ENCODE measurements at regions not wholly inside any gene's neighbourhood (a gene's known extent, or its start where the extent isn't known, plus 50 kb on each side); places are given as distances from the start of the nearest gene placed in this dataset.
"Not testable (repeated sequence)": the region's sequence is repeated elsewhere in the genome, so short reads cannot be mapped to it uniquely, and the experiment has no call there.

GRCh38 chrY:20042993-20043392 is 298.5 kb upstream of the KDM5D start:
- no peak for DNase-seq
- H3K27me3 Mint-ChIP-seq (ENCODE audit: low read depth): no peaks in the 10 kb centered on the region
- H3K36me3 Mint-ChIP-seq (ENCODE audit: insufficient read depth): no peaks in the 10 kb centered on the region
- ATAC-seq: no peak
- H3K4me3 Mint-ChIP-seq: no peak overlapping the region
- H3K9me3 Mint-ChIP-seq: no peaks in the 10 kb centered on the region
- no peaks in the 10 kb centered on the region for H3K4me1 Mint-ChIP-seq (ENCODE audit: low read depth)

DNA sequence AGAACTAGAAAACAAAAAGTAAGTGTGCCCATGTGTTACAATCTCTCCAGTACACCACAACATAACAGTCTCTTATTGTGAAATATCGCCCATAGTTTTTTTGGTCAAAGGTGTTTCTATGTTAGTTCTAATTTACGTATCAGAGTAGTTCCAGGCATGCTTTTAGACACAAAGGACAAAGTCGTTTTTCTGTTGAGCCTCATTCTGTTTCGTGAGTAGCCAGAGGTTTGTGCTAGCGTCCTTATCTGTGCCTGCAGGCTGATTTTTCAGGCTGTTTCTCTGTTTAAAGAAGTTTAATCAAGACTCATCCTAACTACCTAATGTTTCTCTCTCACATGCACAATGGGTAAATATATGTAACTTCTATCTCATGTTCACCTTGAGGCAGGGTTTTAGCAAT is 281.1 kb upstream of the KDM5D start:
- DNase-seq (no peak), ATAC-seq (no peak)
- Mint-ChIP-seq H3K9me3 (peaks cover 8% of the 10 kb centered on the region), H3K36me3 (ENCODE audit: insufficient read depth) (no peaks in the 10 kb centered on the region), H3K27me3 (ENCODE audit: low read depth) (no peaks in the 10 kb centered on the region), H3K4me1 (ENCODE audit: low read depth) (no peaks in the 10 kb centered on the region), H3K4me3 (no peak overlapping the region)

GRCh38 chrY:19993410-19993809 is 248.9 kb upstream of the KDM5D start:
- not testable (repeated sequence) for H3K27me3 Mint-ChIP-seq (ENCODE audit: low read depth); H3K4me3 Mint-ChIP-seq; H3K4me1 Mint-ChIP-seq (ENCODE audit: low read depth); H3K36me3 Mint-ChIP-seq (ENCODE audit: insufficient read depth); DNase-seq; H3K9me3 Mint-ChIP-seq; ATAC-seq

DNA sequence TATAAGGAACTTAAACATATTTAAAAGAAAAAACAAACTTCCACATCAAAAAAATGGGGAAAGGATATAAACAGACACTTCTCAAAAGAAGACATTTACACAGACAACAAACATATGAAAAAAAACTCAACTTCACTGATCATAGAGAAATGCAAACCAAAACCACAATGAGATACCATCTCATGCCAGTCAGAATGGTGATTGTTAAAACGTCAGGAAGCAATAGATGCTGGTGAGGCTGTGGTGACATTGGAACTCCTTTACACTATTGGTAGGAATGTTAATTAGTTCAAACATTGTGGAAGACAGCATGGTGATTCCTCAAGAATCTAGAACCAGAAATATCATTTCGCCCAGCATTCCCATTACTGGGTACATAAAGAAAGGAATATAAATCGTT is 228.5 kb upstream of the KDM5D start:
- ATAC-seq (no peak), DNase-seq (no peak)
- H3K27me3 Mint-ChIP-seq (ENCODE audit: low read depth): no peaks in the 10 kb centered on the region
- no peaks in the 10 kb centered on the region for H3K4me1 Mint-ChIP-seq (ENCODE audit: low read depth)
- no peak overlapping the region for H3K4me3 Mint-ChIP-seq
- no peaks in the 10 kb centered on the region for H3K36me3 Mint-ChIP-seq (ENCODE audit: insufficient read depth)
- H3K9me3 Mint-ChIP-seq: no peaks in the 10 kb centered on the region

DNA sequence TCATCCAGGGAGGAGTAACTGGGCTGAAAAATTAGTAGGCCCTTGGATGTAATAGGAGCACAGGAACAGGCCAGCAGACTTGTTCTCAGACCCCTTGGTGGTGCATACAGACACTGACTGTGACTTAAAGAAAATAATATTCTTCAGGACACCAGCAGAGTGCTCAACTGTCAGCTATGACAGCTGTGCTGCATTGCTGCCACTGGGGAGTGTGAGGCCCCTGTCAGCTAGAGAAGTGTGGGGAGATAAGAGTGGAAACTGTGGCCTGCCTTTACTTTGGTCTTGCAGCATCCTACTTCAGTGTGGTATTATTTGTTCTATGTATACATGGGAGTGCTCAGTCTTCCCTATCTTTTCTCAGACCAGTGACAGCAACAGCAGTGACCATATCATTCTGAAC is 203.2 kb upstream of the KDM5D start:
- ATAC-seq (no peak), DNase-seq (no peak)
- Mint-ChIP-seq H3K27me3 (ENCODE audit: low read depth) (peaks cover 2% of the 10 kb centered on the region), H3K9me3 (no peaks in the 10 kb centered on the region), H3K36me3 (ENCODE audit: insufficient read depth) (no peaks in the 10 kb centered on the region), H3K4me3 (no peak overlapping the region), H3K4me1 (ENCODE audit: low read depth) (no peaks in the 10 kb centered on the region)

- no peak for ATAC-seq
- no peak overlapping the region for H3K4me3 Mint-ChIP-seq
- H3K36me3 Mint-ChIP-seq (ENCODE audit: insufficient read depth): no peaks in the 10 kb centered on the region
- H3K4me1 Mint-ChIP-seq (ENCODE audit: low read depth): no peaks in the 10 kb centered on the region
- H3K27me3 Mint-ChIP-seq (ENCODE audit: low read depth): no peaks in the 10 kb centered on the region
- peaks cover 14% of the 10 kb centered on the region for H3K9me3 Mint-ChIP-seq
- no peak for DNase-seq
Measured at GRCh38 chrY:19899011-19899410, 154.5 kb upstream of the KDM5D start.

GRCh38 chrY:19892076-19892964 is 147.8 kb upstream of the KDM5D start:
- no peak for ATAC-seq
- peaks cover 5% of the 10 kb centered on the region for H3K27me3 Mint-ChIP-seq (ENCODE audit: low read depth)
- H3K36me3 Mint-ChIP-seq (ENCODE audit: insufficient read depth): no peaks in the 10 kb centered on the region
- no peaks in the 10 kb centered on the region for H3K9me3 Mint-ChIP-seq
- no peak overlapping the region for H3K4me3 Mint-ChIP-seq
- H3K4me1 Mint-ChIP-seq (ENCODE audit: low read depth): no peaks in the 10 kb centered on the region
- no peak for DNase-seq

- Mint-ChIP-seq H3K4me3 (no peak overlapping the region), H3K36me3 (ENCODE audit: insufficient read depth) (no peaks in the 10 kb centered on the region), H3K9me3 (no peaks in the 10 kb centered on the region), H3K27me3 (ENCODE audit: low read depth) (no peaks in the 10 kb centered on the region), H3K4me1 (ENCODE audit: low read depth) (no peaks in the 10 kb centered on the region)
- ATAC-seq (no peak), DNase-seq (no peak)
Measured at GRCh38 chrY:19882145-19882544, 137.6 kb upstream of the KDM5D start.

- H3K4me1 Mint-ChIP-seq (ENCODE audit: low read depth): no peaks in the 10 kb centered on the region
- no peaks in the 10 kb centered on the region for H3K9me3 Mint-ChIP-seq
- H3K4me3 Mint-ChIP-seq: peak overlapping the region; percentile 51
- ATAC-seq: no peak
- no peak for DNase-seq
- peaks cover 1% of the 10 kb centered on the region for H3K27me3 Mint-ChIP-seq (ENCODE audit: low read depth)
- no peaks in the 10 kb centered on the region for H3K36me3 Mint-ChIP-seq (ENCODE audit: insufficient read depth)
Measured at GRCh38 chrY:19869715-19870114, 125.2 kb upstream of the KDM5D start.

- ATAC-seq (no peak), DNase-seq (no peak)
- H3K4me3 Mint-ChIP-seq: peak overlapping the region; percentile 51
- no peaks in the 10 kb centered on the region for H3K9me3 Mint-ChIP-seq
- no peaks in the 10 kb centered on the region for H3K4me1 Mint-ChIP-seq (ENCODE audit: low read depth)
- no peaks in the 10 kb centered on the region for H3K36me3 Mint-ChIP-seq (ENCODE audit: insufficient read depth)
- H3K27me3 Mint-ChIP-seq (ENCODE audit: low read depth): peaks cover 1% of the 10 kb centered on the region
Measured at GRCh38 chrY:19869281-19869680, 124.8 kb upstream of the KDM5D start.

DNA sequence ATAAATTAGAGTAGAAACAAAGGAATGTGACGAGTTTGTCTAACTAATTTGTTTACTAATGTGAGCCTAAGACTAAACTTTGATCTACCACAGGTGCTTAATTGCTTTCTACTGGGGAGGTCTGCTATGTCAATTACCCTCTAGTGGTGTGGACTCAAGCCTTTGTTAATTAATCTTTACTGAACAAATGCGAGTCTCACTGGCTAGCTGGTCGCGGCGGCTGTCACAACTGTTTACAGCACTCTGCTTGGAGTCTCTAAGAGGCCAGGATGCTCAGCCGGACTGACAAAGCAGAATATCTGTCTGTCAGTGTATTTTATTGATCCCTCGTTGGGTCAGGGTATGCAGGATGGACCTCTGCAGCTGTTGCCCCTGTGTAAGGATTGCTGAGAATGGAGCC is 124.1 kb upstream of the KDM5D start:
- peak overlapping the region; percentile 51 for H3K4me3 Mint-ChIP-seq
- DNase-seq (no peak), ATAC-seq (no peak)
- H3K36me3 Mint-ChIP-seq (ENCODE audit: insufficient read depth): no peaks in the 10 kb centered on the region
- peaks cover 1% of the 10 kb centered on the region for H3K27me3 Mint-ChIP-seq (ENCODE audit: low read depth)
- no peaks in the 10 kb centered on the region for H3K9me3 Mint-ChIP-seq
- no peaks in the 10 kb centered on the region for H3K4me1 Mint-ChIP-seq (ENCODE audit: low read depth)

DNA sequence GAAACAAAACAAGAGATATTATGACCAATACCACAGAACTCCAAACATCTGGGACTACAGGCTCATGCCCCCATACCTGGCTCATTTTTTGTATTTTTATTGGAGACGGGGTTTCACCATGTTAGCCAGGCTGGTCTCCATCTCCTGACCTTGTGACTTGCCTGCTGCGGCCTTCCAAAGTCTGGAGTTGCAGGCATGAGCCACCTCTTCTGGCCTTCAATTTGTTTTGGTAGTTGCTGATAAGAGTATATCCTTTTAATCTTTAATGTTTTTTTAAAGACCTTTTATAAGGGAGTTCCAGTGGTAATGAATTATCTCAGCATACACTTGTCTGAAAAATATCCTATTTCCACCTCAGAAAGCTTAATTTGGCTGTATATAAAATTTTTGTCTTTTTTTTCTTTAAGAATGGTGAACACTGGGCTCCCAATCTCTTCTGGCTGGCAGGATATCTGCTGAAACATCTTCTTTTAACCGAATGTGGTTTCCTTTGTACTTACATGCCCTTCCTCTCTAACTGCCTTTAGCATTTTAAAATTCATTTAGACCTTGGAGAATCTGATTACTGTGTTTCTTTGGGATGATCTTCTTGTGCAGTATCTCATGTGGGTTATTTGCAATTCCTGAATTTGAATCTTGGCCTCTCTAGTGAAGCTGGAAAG is 112.1 kb upstream of the KDM5D start:
- no peaks in the 10 kb centered on the region for H3K27me3 Mint-ChIP-seq (ENCODE audit: low read depth)
- H3K4me3 Mint-ChIP-seq: no peak overlapping the region
- DNase-seq: no peak
- no peaks in the 10 kb centered on the region for H3K9me3 Mint-ChIP-seq
- peaks cover 8% of the 10 kb centered on the region for H3K4me1 Mint-ChIP-seq (ENCODE audit: low read depth)
- ATAC-seq: no peak
- no peaks in the 10 kb centered on the region for H3K36me3 Mint-ChIP-seq (ENCODE audit: insufficient read depth)

GRCh38 chrY:19842972-19843371 is 98.4 kb upstream of the KDM5D start:
- Mint-ChIP-seq H3K36me3 (ENCODE audit: insufficient read depth) (no peaks in the 10 kb centered on the region), H3K27me3 (ENCODE audit: low read depth) (no peaks in the 10 kb centered on the region), H3K4me3 (no peak overlapping the region), H3K4me1 (ENCODE audit: low read depth) (no peaks in the 10 kb centered on the region), H3K9me3 (peaks cover 5% of the 10 kb centered on the region)
- ATAC-seq: no peak
- DNase-seq: no peak

DNA sequence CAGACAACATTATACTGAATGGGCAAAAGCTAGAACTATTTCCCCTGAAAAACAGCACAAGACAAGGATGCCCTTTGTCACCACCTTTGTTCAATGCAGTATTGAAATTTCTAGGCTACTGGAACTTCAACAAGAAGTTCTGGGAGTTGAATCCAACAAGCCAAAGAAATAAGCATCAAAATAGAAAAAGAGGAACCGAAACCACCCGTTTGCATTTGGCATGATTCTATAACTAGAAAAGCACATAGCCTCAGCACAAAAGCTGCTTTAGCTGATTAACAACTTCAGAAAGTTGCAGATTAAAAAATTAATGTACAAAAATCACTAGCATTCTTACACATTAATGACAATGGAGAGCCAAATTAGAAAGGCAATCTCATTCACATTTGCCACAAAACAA is 79.6 kb upstream of the KDM5D start:
- H3K4me3 Mint-ChIP-seq: no peak overlapping the region
- peaks cover 4% of the 10 kb centered on the region for H3K4me1 Mint-ChIP-seq (ENCODE audit: low read depth)
- no peak for ATAC-seq
- DNase-seq: no peak
- peaks cover 3% of the 10 kb centered on the region for H3K27me3 Mint-ChIP-seq (ENCODE audit: low read depth)
- H3K9me3 Mint-ChIP-seq: no peaks in the 10 kb centered on the region
- H3K36me3 Mint-ChIP-seq (ENCODE audit: insufficient read depth): no peaks in the 10 kb centered on the region

DNA sequence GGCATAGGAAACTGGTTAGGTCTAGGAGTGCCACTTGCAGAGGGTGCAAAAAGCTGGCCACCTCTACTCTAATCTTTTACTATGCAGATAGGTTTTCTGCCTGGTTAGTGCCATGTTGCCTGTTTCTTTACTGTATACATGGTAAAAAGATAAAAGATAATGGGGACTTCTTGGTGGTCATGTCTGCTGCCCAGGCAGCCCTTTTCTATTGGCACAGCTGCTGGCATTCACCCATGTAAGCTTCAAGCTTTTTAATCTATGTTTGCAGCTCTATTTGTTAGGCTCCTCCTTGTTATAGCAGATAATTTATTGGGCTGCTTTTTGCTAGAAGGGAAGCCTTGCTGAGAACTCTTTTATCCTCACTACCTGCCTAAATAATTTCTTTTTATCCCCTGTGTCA is 74.0 kb upstream of the KDM5D start:
- no peak for ATAC-seq
- no peaks in the 10 kb centered on the region for H3K9me3 Mint-ChIP-seq

More for the DNA sequence above, 74.0 kb upstream of the KDM5D start:
- DNase-seq: no peak
- Mint-ChIP-seq H3K27me3 (ENCODE audit: low read depth) (peaks cover 3% of the 10 kb centered on the region), H3K4me3 (no peak overlapping the region), H3K36me3 (ENCODE audit: insufficient read depth) (no peaks in the 10 kb centered on the region), H3K4me1 (ENCODE audit: low read depth) (peaks cover 7% of the 10 kb centered on the region)
